ENCODE measurements at regions not wholly inside any gene's neighbourhood (a gene's known extent, or its start where the extent isn't known, plus 50 kb on each side); places are given as distances from the start of the nearest gene placed in this dataset.

DNA sequence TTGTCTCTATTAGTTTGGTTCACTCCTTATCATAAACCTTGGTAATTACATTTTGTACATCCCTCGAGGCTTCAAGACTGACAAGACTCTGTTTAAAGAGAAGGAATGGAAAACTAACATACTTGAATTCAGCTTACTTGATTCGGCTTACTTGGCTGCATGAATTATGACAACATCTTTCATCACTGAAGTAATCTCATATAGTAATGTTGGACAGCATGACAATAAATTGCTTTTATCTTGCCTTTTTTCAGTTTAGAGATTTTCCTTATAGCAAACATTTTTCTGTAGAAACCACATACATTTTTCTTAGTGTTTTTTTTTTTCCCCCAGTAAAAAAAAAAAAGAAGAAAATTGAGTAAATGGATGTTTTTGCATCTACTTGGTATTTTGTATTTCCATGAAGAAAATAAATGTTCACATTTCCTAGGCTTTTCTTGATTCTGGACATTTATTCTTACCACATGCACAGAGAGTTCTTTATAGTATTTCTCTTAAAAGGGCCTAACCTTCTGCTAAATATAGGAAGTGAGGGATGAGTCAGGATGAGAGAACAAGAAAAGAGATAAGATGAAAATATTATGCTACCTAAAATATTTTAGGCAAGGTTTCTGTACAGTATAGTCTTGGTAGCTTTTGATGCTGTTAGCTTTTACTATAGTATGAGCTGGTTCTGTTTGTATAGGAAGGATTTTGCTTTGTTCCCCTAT is 101.0 kb upstream of the HDGFL1 start:
- ATAC-seq (ENCODE audit: poor library complexity) = no peak
- Histone ChIP-seq H3K27me3 (ENCODE audit: control insufficient read depth in 1 of 2, insufficient read depth in 2 of 2, low read length in 2 of 2) (no peaks in the 10 kb centered on the region), H3K27ac (ENCODE audit: low read depth in 1 of 2, low read length in 2 of 2) (no peak overlapping the region), H3K4me3 (ENCODE audit: low read length) (no peak overlapping the region), H3K36me3 (ENCODE audit: insufficient read depth, low read length) (no peaks in the 10 kb centered on the region), H3K9me3 (ENCODE audit: control insufficient read depth in 1 of 2, insufficient read depth in 1 of 2, low read length in 2 of 2) (peaks cover 0 to 7% of the 10 kb centered on the region in 2 experiments), H3K4me1 (ENCODE audit: insufficient read depth, low read length) (no peaks in the 10 kb centered on the region)
- Mint-ChIP-seq H3K9me3 (peaks cover 5% of the 10 kb centered on the region), H3K4me1 (ENCODE audit: low read depth) (no peaks in the 10 kb centered on the region), H3K27me3 (no peaks in the 10 kb centered on the region), H3K4me3 (no peak overlapping the region), H3K27ac (no peak overlapping the region), H3K36me3 (ENCODE audit: low read depth) (no peaks in the 10 kb centered on the region)
- POLR2A ChIA-PET = no interaction called here
- TF ChIP-seq, protein P1, sequence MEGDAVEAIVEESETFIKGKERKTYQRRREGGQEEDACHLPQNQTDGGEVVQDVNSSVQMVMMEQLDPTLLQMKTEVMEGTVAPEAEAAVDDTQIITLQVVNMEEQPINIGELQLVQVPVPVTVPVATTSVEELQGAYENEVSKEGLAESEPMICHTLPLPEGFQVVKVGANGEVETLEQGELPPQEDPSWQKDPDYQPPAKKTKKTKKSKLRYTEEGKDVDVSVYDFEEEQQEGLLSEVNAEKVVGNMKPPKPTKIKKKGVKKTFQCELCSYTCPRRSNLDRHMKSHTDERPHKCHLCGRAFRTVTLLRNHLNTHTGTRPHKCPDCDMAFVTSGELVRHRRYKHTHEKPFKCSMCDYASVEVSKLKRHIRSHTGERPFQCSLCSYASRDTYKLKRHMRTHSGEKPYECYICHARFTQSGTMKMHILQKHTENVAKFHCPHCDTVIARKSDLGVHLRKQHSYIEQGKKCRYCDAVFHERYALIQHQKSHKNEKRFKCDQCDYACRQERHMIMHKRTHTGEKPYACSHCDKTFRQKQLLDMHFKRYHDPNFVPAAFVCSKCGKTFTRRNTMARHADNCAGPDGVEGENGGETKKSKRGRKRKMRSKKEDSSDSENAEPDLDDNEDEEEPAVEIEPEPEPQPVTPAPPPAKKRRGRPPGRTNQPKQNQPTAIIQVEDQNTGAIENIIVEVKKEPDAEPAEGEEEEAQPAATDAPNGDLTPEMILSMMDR (IDR thresholded peaks at IDR 0.05) = no peak
- DNase-seq = no peak
- CTCF ChIA-PET = no interaction called here
- intact Hi-C loops (cut with DNase I, micrococcal nuclease) = no loop called here

DNA sequence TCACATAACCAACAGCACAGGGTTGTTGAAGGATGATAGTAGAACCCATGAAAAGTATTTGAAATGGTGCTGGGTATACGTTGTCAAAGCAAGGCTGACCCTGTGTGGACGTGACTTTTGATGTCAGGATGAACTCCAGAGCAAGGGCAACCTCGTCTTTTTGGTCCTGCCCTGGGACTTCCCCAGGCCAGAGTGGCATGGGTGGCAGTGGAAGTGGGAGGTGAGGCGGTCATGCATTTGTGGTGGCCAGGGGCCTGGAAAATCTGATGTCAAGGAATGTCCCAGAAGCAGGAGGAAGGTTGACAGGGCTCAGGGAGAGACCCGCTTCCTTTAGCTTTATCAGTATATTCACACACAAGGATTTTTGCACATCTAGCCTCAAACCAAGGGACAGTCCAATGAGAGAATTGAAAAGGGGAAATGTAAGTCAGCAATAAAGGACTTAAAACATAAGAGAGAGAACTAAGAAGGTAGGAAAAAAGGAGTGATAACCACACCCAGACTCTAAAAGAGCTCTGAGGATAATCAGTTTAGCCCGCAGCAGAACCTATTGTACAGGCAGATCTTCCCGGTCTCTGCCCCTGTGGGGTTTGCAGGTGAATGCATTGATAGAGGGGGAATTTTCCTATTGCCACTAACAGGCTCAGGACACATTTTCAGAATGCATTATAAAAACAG is 98.8 kb upstream of the HDGFL1 start:
- Histone ChIP-seq H3K4me1 (ENCODE audit: insufficient read depth, low read length) (no peaks in the 10 kb centered on the region), H3K27me3 (ENCODE audit: control insufficient read depth in 1 of 2, insufficient read depth in 2 of 2, low read length in 2 of 2) (no peaks in the 10 kb centered on the region), H3K27ac (ENCODE audit: low read depth in 1 of 2, low read length in 2 of 2) (no peak overlapping the region), H3K36me3 (ENCODE audit: insufficient read depth, low read length) (no peaks in the 10 kb centered on the region), H3K4me3 (ENCODE audit: low read length) (no peak overlapping the region), H3K9me3 (ENCODE audit: control insufficient read depth in 1 of 2, insufficient read depth in 1 of 2, low read length in 2 of 2) (peaks cover 0 to 8% of the 10 kb centered on the region in 2 experiments)
- POLR2A ChIA-PET = no interaction called here
- no peak overlapping the region for H3K27ac Mint-ChIP-seq
- H3K36me3 Mint-ChIP-seq (ENCODE audit: low read depth) = no peaks in the 10 kb centered on the region
- ATAC-seq (ENCODE audit: poor library complexity) = no peak
- intact Hi-C loops (cut with DNase I, micrococcal nuclease) = no loop called here
- DNase-seq = no peak
- TF ChIP-seq, protein P1 (IDR thresholded peaks at IDR 0.05) = no peak
- H3K27me3 Mint-ChIP-seq = no peaks in the 10 kb centered on the region
- CTCF ChIA-PET = no interaction called here
- no peak overlapping the region for H3K4me3 Mint-ChIP-seq
- H3K4me1 Mint-ChIP-seq (ENCODE audit: low read depth) = no peaks in the 10 kb centered on the region
- H3K9me3 Mint-ChIP-seq = peaks cover 2% of the 10 kb centered on the region

DNA sequence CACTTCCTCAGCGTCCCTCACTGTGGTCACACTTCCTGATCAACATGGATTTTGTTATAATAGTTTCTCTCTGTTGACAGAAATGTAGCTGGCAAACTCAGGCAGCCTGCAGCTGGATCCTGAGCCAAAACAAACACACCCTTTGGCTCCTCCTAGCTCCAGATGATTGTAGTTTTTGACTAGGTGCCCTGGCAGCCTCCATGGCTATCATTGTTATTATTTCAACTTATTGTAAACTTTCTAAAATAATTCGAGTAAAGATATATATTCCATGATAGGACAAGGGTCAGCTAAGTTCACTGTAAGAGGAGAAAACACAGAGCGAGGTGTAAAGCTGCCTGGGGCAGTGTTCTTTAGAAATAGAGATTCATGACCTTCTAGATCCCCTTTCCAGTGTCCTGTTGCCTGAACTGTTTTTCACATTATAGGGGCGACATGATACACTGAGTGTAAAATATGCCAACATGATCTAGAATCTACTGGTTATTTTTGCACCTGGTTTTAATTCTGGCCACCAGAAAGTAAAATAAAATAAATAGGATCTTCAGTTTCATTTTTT is 98.2 kb upstream of the HDGFL1 start:
- Mint-ChIP-seq H3K27me3 (no peaks in the 10 kb centered on the region), H3K27ac (no peak overlapping the region), H3K9me3 (peaks cover 2% of the 10 kb centered on the region), H3K4me3 (no peak overlapping the region), H3K36me3 (ENCODE audit: low read depth) (no peaks in the 10 kb centered on the region), H3K4me1 (ENCODE audit: low read depth) (no peaks in the 10 kb centered on the region)
- ATAC-seq (ENCODE audit: poor library complexity) (no peak), DNase-seq (no peak)
- POLR2A ChIA-PET = no interaction called here
- TF ChIP-seq, protein P1 (IDR thresholded peaks at IDR 0.05) = no peak
- Histone ChIP-seq H3K9me3 (ENCODE audit: control insufficient read depth in 1 of 2, insufficient read depth in 1 of 2, low read length in 2 of 2) (peaks cover 0 to 8% of the 10 kb centered on the region in 2 experiments), H3K36me3 (ENCODE audit: insufficient read depth, low read length) (no peaks in the 10 kb centered on the region), H3K27me3 (ENCODE audit: control insufficient read depth in 1 of 2, insufficient read depth in 2 of 2, low read length in 2 of 2) (no peaks in the 10 kb centered on the region), H3K4me3 (ENCODE audit: low read length) (no peak overlapping the region), H3K4me1 (ENCODE audit: insufficient read depth, low read length) (no peaks in the 10 kb centered on the region), H3K27ac (ENCODE audit: low read depth in 1 of 2, low read length in 2 of 2) (no peak overlapping the region)
- intact Hi-C loops (cut with DNase I, micrococcal nuclease) = no loop called here
- CTCF ChIA-PET = no interaction called here

Data from CD4-positive, alpha-beta T cell (primary cell).